ENCODE measurements at regions not wholly inside any gene's neighbourhood (a gene's known extent, or its start where the extent isn't known, plus 50 kb on each side); places are given as distances from the start of the nearest gene placed in this dataset.

- TF ChIP-seq POLR2A (IDR thresholded peaks at IDR 0.05; ENCODE audit: low read depth, low read length) = no peak
- no peak for TF ChIP-seq TAF1 (IDR thresholded peaks at IDR 0.05; ENCODE audit: low read depth, low read length)
These were observed 156.8 kb downstream of the FASLG start for GRCh38 chr1:172815740-172816139.
